B cell (primary cell): ENCODE measurements at regions not wholly inside any gene's neighbourhood (a gene's known extent, or its start where the extent isn't known, plus 50 kb on each side); places are given as distances from the start of the nearest gene placed in this dataset.

Experiments used
- CTCF ChIP-seq: fragments of 200-600 bp; IDR thresholded peaks from one replicate; pipeline ENCODE4 v1.8.0; 2022; ENCODE audit warnings: antibody characterized with exemption, mild to moderate bottlenecking
- EZH2 ChIP-seq: IDR thresholded peaks from 2 replicates; pipeline ENCODE4 v1.6.1; 2012; ENCODE audit warnings: borderline replicate concordance, low read depth, mild to moderate bottlenecking, moderate library complexity, low read length; ENCODE audit not compliant: insufficient read depth, poor library complexity, severe bottlenecking

GRCh38 chr4:180116840-180117239 lies 2126.4 kb upstream of the TENM3 start:
- no peak for TF ChIP-seq CTCF
- no peak for TF ChIP-seq EZH2
